Activated CD4-positive, alpha-beta T cell treated with anti-CD3 and anti-CD28 coated beads, Interleukin-2, amount 10 ng/mL, durations not matched to agents 24 days and 14 days (primary cell): ENCODE measurements at regions not wholly inside any gene's neighbourhood (a gene's known extent, or its start where the extent isn't known, plus 50 kb on each side); places are given as distances from the start of the nearest gene placed in this dataset.

Experiments
- DNase-seq: peaks from one replicate; pipeline ENCODE4 v3.0.0; 2022
- H3K27ac Mint-ChIP-seq: one replicate; pipeline ENCODE4 v1.8.0; 2022; ENCODE audit warnings: mild to moderate bottlenecking, mixed read lengths
- H3K27me3 Mint-ChIP-seq: one replicate; pipeline ENCODE4 v1.8.0; 2022; ENCODE audit warnings: mixed read lengths
- H3K36me3 Mint-ChIP-seq: one replicate; pipeline ENCODE4 v1.8.0; 2022; ENCODE audit warnings: low read depth, mild to moderate bottlenecking, mixed read lengths
- H3K4me1 Mint-ChIP-seq: one replicate; pipeline ENCODE4 v1.8.0; 2021; ENCODE audit warnings: mixed read lengths
- H3K4me3 Mint-ChIP-seq: one replicate; pipeline ENCODE4 v1.8.0; 2022; ENCODE audit warnings: mild to moderate bottlenecking, moderate library complexity, mixed read lengths
- H3K9me3 Mint-ChIP-seq: one replicate; pipeline ENCODE4 v1.8.0; 2021; ENCODE audit warnings: mixed read lengths
- intact Hi-C: fragments of 100-400 bp; cut with micrococcal nuclease; formaldehyde crosslinking; loops from one replicate; pipeline ENCODE4 v1.15.1; 2023

DNA sequence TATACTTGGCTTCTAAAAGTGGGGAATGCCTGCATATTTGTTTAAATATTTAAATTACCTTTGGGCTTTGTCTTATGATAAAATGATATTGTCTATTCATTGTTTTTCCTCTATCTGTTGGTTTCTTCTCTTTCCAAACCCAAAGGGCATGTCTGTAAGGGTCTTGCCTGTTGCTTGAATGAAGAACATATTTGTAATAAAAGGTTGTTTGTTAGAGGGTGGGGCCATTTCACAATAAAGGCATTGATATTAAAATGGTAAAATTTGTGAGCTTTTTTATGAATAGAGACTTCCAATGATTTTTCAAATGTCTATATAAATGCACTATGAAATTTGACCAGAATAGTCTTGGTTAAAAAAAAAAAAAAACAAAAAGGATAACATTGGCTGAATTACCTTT lies 105.2 kb downstream of the DKK1 start:
- intact Hi-C loops: no loop called here
- H3K27ac Mint-ChIP-seq: no peak overlapping the region
- no peaks in the 10 kb centered on the region for H3K4me1 Mint-ChIP-seq

DNA sequence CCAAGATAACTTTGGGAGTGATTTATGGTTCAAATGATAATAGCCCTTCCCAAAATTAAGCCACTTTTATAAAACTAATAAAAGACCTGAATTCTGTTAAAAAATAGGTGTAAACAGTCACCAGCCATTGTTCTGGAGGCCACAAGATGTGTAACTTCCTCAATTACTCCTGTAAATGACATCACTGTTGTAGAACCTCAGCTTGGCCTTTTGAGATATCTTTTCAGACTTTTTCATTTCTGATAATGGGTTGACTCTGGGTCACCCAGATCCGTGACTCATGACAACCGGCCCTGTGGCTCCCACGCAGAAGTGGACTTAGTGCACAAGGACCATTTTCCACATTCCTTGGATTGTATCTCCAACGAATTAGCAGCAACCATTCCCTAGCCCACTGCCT lies 106.6 kb downstream of the DKK1 start:
- intact Hi-C loops: no loop called here
- no peak for DNase-seq
- Mint-ChIP-seq H3K4me3 (no peak overlapping the region), H3K27ac (no peak overlapping the region), H3K9me3 (peaks cover 3% of the 10 kb centered on the region), H3K36me3 (no peaks in the 10 kb centered on the region), H3K4me1 (no peaks in the 10 kb centered on the region), H3K27me3 (no peaks in the 10 kb centered on the region)

More for the DNA sequence above, 105.2 kb downstream of the DKK1 start:
- Mint-ChIP-seq H3K36me3 (no peaks in the 10 kb centered on the region), H3K4me3 (no peak overlapping the region), H3K27me3 (no peaks in the 10 kb centered on the region), H3K9me3 (no peaks in the 10 kb centered on the region)
- no peak for DNase-seq

DNA sequence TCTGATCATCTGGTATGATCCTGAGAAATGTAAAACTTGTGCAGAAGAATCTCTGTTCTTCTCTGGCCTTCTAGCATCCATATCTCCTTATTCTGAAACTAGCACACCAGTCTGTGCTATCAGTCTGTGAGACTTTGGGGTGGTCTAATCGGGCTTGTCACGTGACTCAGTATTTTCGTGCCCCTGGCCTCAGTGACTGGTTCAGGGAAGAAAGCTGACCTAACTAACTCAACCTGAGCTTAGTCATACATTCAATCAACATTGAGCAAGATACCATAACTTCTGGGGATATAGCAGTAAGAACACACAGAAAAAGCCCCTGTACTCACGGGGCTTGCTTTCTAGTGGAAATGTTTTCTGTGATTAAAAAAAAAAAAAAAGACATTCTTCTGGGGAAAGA lies 109.3 kb downstream of the DKK1 start:
- DNase-seq: no peak
- Mint-ChIP-seq H3K36me3 (no peaks in the 10 kb centered on the region), H3K27ac (no peak overlapping the region), H3K9me3 (peaks cover 3% of the 10 kb centered on the region), H3K4me1 (no peaks in the 10 kb centered on the region), H3K4me3 (no peak overlapping the region), H3K27me3 (no peaks in the 10 kb centered on the region)
- intact Hi-C loops: no loop called here

DNA sequence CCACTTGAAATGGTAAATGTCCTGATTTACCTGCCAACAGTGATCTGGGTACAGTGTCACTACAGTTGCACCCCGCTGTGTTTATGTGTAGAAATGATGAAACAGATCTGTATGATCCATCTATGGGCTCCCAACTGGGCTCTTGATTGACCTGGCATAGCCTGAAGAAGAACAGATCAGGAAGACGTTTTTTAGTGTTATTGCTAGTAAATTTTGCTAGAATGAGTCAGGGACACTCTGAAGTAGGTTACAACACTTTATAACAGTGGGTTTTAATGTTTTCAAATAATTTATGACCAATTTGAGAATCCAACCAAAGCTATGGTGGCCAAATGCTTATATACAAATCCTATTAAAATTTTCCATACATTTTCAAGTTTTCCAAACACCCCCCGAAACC lies 110.3 kb downstream of the DKK1 start:
- intact Hi-C loops: no loop called here
- no peak for DNase-seq
- H3K27me3 Mint-ChIP-seq: no peaks in the 10 kb centered on the region
- no peaks in the 10 kb centered on the region for H3K36me3 Mint-ChIP-seq
- no peak overlapping the region for H3K27ac Mint-ChIP-seq
- H3K4me1 Mint-ChIP-seq: no peaks in the 10 kb centered on the region
- H3K4me3 Mint-ChIP-seq: no peak overlapping the region
- peaks cover 3% of the 10 kb centered on the region for H3K9me3 Mint-ChIP-seq

DNA sequence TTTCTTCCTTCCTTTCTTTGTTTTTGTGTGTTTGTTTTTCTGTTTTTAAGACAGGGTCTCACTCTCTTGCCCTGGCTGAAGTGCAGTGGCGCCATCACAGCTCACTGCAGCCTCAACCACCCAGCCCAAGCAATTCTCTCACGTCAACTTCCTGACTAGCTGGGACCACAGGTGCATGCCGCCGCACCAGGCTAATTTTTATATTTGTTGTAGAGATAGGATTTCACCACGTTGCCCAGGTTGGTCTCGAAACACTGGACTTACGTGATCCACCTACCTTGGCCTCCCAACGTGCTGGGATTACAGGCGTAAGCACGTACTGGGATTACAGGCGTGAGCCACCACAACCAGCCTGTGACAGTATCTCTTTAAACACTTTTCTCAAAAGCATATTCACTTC lies 120.7 kb downstream of the DKK1 start:
- intact Hi-C loops: no loop called here
- no peaks in the 10 kb centered on the region for H3K36me3 Mint-ChIP-seq
- no peaks in the 10 kb centered on the region for H3K4me1 Mint-ChIP-seq
- no peak overlapping the region for H3K4me3 Mint-ChIP-seq
- no peaks in the 10 kb centered on the region for H3K27me3 Mint-ChIP-seq
- H3K27ac Mint-ChIP-seq: no peak overlapping the region
- H3K9me3 Mint-ChIP-seq: no peaks in the 10 kb centered on the region
- no peak for DNase-seq

DNA sequence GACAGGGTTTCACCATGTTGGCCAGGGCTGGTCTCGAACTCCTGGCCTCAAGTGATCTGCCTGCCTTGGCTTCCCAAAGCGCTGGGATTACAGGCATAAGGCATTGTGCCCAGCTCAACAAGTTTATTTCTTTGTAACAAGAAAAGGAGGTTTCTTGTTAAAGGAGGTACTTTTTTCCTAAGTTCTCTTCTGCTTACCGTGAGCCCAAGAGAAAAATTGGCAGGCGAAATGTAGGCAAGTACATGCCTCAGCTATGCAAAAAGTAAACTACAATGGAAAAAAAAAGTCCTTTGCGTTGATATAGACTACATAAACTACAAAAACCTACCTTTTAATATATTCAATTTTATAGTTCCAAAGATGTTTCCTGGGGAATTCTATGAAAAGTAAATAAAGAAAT lies 122.6 kb downstream of the DKK1 start:
- no peak for DNase-seq
- no peaks in the 10 kb centered on the region for H3K9me3 Mint-ChIP-seq
- H3K27me3 Mint-ChIP-seq: no peaks in the 10 kb centered on the region
- H3K27ac Mint-ChIP-seq: no peak overlapping the region
- no peaks in the 10 kb centered on the region for H3K4me1 Mint-ChIP-seq
- H3K4me3 Mint-ChIP-seq: no peak overlapping the region
- no peaks in the 10 kb centered on the region for H3K36me3 Mint-ChIP-seq
- intact Hi-C loops: no loop called here

DNA sequence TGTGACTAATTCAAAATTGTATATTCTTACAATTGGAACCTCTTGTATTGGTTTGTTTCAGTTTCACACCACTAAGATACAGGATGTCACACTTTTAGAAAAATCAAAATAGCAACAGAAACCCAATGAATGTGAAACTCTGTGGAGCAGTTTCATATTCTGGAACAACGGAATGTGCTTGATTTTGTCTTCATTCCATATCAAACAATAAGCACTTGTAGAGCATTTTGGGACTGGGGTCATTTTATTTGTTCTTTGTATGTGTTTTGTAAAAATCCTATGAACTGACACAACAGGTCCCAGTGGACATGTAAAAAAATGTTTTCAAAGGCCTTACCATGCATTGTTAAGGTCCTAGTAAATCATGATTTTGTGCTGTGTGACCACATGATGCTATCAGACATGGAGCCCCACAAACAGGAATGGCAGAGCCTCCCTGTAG lies 123.1 kb downstream of the DKK1 start:
- Mint-ChIP-seq H3K4me1 (no peaks in the 10 kb centered on the region), H3K27me3 (no peaks in the 10 kb centered on the region), H3K27ac (no peak overlapping the region), H3K36me3 (no peaks in the 10 kb centered on the region), H3K9me3 (no peaks in the 10 kb centered on the region), H3K4me3 (no peak overlapping the region)
- intact Hi-C loops: no loop called here
- DNase-seq: no peak

DNA sequence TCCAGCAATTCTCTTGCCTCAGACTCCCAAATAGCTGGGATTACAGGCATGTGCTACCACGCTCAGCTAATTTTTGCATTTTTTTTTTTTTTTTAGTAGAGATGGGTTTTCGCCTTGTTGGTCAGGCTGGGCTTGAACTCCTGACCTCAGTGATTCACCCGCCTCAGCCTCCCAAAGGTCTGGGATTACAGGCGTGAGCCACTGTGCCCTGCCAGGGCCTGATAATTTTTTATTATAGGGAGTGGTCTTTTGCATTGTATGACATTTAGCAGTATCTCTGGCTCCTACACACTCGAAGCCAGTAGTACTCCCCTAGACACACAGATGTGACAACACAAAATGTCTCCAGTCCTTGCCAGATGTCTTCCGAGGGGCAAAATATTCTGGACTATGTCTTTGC lies 124.0 kb downstream of the DKK1 start:
- Mint-ChIP-seq H3K27ac (no peak overlapping the region), H3K4me3 (no peak overlapping the region), H3K27me3 (no peaks in the 10 kb centered on the region), H3K36me3 (no peaks in the 10 kb centered on the region), H3K4me1 (no peaks in the 10 kb centered on the region), H3K9me3 (no peaks in the 10 kb centered on the region)
- intact Hi-C loops: no loop called here
- DNase-seq: no peak

DNA sequence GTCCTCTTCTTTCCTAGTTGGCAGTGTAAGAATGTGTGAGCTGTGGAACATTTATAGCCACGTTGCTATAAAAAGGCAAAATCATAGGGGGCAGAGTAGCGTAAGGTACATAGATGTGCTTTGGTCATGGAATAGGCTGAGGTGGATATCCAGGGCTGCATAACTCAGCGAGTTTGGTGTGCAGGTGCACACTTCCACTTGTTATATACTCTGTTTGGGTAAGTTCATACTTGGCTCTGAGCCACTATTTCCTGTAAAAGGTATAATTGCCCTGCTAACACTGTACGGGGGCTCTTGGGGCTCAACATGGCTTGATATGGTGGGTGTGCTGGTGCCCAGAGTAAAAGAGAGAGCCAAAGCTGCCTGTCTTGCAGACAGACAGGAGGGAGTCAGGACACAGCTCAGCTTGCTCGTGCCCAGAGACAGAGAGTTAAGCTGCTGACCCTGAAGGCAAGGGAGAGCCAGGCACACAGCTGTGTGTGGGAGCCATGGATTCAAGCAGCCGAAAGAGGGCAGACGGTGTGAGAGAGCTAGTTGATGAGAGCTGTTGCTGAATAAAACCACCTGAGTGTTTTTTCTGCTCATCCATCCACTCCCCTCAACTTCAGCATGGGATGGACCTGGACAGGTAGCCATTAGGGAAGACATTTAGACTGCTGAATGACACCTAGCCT lies 126.7 kb downstream of the DKK1 start:
- H3K27me3 Mint-ChIP-seq: no peaks in the 10 kb centered on the region
- DNase-seq: no peak
- no peak overlapping the region for H3K4me3 Mint-ChIP-seq
- H3K4me1 Mint-ChIP-seq: no peaks in the 10 kb centered on the region
- no peaks in the 10 kb centered on the region for H3K9me3 Mint-ChIP-seq
- intact Hi-C loops: no loop called here
- no peak overlapping the region for H3K27ac Mint-ChIP-seq
- H3K36me3 Mint-ChIP-seq: no peaks in the 10 kb centered on the region

DNA sequence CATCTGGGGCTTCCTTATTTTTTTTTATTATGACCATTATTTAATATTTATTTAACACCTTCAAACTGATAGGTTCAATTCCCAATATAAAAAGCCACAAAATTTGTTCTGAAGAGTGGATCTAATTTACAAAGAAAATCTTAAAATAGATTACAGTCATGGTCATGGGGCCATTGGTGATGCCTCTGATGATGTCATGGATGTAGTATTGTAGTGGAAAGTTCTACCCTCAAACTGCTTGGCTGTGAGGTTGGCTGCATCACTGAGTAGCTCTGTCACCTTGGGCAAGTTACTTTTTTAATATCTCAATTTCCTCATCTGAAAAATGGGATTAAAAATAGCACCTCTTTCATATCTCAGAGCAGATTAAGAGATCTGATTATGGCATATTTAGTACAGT lies 128.5 kb downstream of the DKK1 start:
- Mint-ChIP-seq H3K9me3 (no peaks in the 10 kb centered on the region), H3K27ac (no peak overlapping the region)
- intact Hi-C loops: no loop called here

DNA sequence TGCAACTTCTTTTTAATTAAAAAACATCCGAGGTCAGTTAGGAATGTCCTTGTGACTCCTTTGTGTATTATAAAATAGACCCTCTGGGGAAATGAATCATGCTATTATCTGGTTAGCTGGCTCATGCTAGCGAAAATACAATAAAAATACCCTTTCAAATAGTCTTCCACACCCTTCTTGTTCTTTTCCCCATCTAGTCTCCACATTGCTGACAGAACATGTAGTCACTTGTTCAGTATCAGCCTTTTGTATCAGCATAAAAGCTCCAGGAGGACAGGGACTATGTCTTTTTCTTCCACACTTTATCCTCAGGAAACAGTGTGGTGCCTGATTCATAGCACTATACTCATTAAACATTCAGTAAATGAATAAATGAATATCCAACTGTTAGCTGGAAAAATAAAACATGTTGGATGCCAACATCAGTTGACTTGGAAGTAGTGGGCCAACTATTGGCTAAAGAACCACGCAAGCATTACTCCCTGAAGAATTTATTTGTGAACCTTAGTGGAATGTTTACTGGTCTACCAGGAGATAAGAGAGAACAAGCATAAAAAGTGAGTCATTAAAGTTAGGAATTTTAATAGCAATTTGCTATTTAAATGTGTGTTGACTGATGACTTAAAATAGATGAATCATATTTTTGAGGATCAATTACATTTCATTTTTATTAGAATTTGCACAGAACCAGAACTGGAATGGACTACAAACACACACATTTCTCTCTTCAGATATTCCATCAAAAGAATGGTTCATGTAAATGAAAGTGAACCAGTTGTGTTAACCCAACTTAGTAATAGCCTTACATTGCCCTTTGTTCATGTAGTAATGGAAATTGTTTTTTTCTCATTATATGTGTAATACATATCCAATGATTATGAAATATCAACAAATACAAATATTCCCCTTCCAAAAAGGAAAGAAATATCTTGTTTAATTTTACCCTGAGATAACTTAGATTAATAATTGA lies 129.6 kb downstream of the DKK1 start:
- H3K4me3 Mint-ChIP-seq: no peak overlapping the region
- no peak overlapping the region for H3K27ac Mint-ChIP-seq
- H3K4me1 Mint-ChIP-seq: no peaks in the 10 kb centered on the region
- intact Hi-C loops: no loop called here
- H3K36me3 Mint-ChIP-seq: no peaks in the 10 kb centered on the region
- no peak for DNase-seq
- no peaks in the 10 kb centered on the region for H3K27me3 Mint-ChIP-seq
- no peaks in the 10 kb centered on the region for H3K9me3 Mint-ChIP-seq

More for the DNA sequence above, 128.5 kb downstream of the DKK1 start:
- Mint-ChIP-seq H3K4me1 (no peaks in the 10 kb centered on the region), H3K27me3 (no peaks in the 10 kb centered on the region), H3K4me3 (no peak overlapping the region), H3K36me3 (no peaks in the 10 kb centered on the region)
- no peak for DNase-seq

DNA sequence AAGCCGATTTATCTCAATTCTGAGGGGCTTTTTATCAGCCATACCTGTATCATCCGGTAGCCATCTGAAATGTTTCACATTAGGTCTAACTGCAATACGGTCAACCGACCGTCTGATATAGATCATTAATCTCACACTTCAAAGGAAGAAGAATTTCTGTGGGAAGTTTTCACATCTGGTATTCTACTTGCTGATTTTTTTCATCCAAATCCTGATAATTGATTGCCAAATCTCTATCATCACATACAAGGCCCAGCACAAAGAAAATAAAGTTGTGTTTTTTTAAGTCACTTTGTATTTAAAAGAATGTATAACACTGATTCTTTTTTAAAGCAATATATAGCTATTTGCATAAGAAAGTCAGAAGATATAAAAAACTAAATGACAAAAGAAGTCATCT lies 132.3 kb downstream of the DKK1 start:
- no peak overlapping the region for H3K4me3 Mint-ChIP-seq
- H3K27ac Mint-ChIP-seq: no peak overlapping the region
- H3K27me3 Mint-ChIP-seq: no peaks in the 10 kb centered on the region
- intact Hi-C loops: no loop called here
- H3K36me3 Mint-ChIP-seq: no peaks in the 10 kb centered on the region
- no peak for DNase-seq
- H3K4me1 Mint-ChIP-seq: no peaks in the 10 kb centered on the region
- H3K9me3 Mint-ChIP-seq: no peaks in the 10 kb centered on the region

DNA sequence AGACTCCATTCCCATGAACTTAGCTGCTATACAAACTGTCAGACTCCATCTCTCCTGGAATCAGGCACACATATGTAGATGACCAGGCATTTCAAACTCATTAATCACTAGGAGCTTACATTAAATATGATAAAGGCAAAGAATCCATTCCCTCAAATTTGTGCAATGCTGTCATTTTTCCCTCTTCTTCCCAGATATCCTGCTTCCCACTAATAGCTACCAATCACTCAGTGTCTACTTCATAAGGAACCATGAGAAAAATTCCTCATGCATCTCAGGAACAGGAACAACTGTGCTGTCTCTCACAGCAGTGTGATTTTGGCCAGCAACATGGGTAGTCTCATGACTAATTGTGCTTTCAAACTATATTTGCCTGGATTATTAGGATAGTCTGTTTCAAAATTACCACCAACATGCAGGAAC lies 133.9 kb downstream of the DKK1 start:
- H3K4me3 Mint-ChIP-seq: no peak overlapping the region
- no peaks in the 10 kb centered on the region for H3K9me3 Mint-ChIP-seq
- no peak for DNase-seq
- H3K36me3 Mint-ChIP-seq: no peaks in the 10 kb centered on the region
- no peaks in the 10 kb centered on the region for H3K27me3 Mint-ChIP-seq
- H3K4me1 Mint-ChIP-seq: no peaks in the 10 kb centered on the region
- intact Hi-C loops: no loop called here
- H3K27ac Mint-ChIP-seq: no peak overlapping the region

DNA sequence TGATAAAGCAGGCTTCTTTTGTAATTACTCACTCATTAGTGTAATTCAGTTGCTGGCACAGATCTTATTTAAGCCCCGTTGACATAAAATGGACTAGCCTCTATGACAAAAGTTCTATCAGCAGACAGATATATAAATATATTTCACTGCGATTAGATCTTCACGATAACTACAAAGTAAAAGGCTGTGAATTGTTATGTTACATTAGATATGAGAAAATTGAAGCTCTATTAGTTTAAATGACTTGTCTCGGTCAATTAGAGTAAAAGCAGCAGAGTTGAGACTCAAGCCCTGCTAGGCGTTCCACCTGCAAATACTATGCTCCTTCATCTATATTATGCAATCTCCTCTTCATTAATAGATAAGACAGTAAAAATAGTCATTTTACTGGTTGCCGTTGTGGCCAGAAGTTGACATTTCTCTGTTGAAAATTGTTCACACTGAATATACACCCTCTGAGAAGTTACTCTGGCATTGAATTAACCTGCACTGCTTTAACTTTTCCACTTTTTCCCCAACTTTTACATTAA lies 136.7 kb downstream of the DKK1 start:
- Mint-ChIP-seq H3K27ac (no peak overlapping the region), H3K4me1 (no peaks in the 10 kb centered on the region)
- intact Hi-C loops: no loop called here

More for the DNA sequence above, 136.7 kb downstream of the DKK1 start:
- H3K27me3 Mint-ChIP-seq: no peaks in the 10 kb centered on the region
- no peak for DNase-seq
- no peak overlapping the region for H3K4me3 Mint-ChIP-seq
- H3K36me3 Mint-ChIP-seq: no peaks in the 10 kb centered on the region
- H3K9me3 Mint-ChIP-seq: no peaks in the 10 kb centered on the region
